ENCODE measurements at regions not wholly inside any gene's neighbourhood (a gene's known extent, or its start where the extent isn't known, plus 50 kb on each side); places are given as distances from the start of the nearest gene placed in this dataset.
A peak's percentile ranks its signal among the peaks of the same experiment; 100 is the strongest.

- Histone ChIP-seq H3K27me3 (ENCODE audit: insufficient read depth) (no peaks in the 10 kb centered on the region), H3K27ac (ENCODE audit: low read depth) (no peak overlapping the region), H2AFZ (0 out of 2 replicates have a peak overlapping the region, but pooled peaks have one; percentile 34), H4K20me1 (replicated peaks; ENCODE audit: insufficient read depth) (no peaks in the 10 kb centered on the region), H3K4me3 (no peak overlapping the region), H3K36me3 (ENCODE audit: insufficient read depth) (no peaks in the 10 kb centered on the region), H3K4me1 (ENCODE audit: insufficient read depth) (peaks cover 13% of the 10 kb centered on the region), H3K9me2 (ENCODE audit: insufficient read depth) (peaks cover 4% of the 10 kb centered on the region), H3K79me2 (replicated peaks; ENCODE audit: insufficient read depth) (no peaks in the 10 kb centered on the region), H3K4me2 (no peak overlapping the region), H3F3A (replicated peaks; ENCODE audit: low read depth) (no peaks in the 10 kb centered on the region)
- no peaks in the 10 kb centered on the region for H3K9me3 Mint-ChIP-seq
- TF ChIP-seq, protein P1, sequence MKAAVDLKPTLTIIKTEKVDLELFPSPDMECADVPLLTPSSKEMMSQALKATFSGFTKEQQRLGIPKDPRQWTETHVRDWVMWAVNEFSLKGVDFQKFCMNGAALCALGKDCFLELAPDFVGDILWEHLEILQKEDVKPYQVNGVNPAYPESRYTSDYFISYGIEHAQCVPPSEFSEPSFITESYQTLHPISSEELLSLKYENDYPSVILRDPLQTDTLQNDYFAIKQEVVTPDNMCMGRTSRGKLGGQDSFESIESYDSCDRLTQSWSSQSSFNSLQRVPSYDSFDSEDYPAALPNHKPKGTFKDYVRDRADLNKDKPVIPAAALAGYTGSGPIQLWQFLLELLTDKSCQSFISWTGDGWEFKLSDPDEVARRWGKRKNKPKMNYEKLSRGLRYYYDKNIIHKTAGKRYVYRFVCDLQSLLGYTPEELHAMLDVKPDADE (IDR thresholded peaks at IDR 0.05): no peak
- TF ChIP-seq ZNF331 (CRISPR knock-in tag; IDR thresholded peaks at IDR 0.05; ENCODE audit: low read depth) (no peak), STAT1 (IDR thresholded peaks at IDR 0.05; ENCODE audit: unreplicated experiment) (no peak)
- TF ChIP-seq, protein P2, sequence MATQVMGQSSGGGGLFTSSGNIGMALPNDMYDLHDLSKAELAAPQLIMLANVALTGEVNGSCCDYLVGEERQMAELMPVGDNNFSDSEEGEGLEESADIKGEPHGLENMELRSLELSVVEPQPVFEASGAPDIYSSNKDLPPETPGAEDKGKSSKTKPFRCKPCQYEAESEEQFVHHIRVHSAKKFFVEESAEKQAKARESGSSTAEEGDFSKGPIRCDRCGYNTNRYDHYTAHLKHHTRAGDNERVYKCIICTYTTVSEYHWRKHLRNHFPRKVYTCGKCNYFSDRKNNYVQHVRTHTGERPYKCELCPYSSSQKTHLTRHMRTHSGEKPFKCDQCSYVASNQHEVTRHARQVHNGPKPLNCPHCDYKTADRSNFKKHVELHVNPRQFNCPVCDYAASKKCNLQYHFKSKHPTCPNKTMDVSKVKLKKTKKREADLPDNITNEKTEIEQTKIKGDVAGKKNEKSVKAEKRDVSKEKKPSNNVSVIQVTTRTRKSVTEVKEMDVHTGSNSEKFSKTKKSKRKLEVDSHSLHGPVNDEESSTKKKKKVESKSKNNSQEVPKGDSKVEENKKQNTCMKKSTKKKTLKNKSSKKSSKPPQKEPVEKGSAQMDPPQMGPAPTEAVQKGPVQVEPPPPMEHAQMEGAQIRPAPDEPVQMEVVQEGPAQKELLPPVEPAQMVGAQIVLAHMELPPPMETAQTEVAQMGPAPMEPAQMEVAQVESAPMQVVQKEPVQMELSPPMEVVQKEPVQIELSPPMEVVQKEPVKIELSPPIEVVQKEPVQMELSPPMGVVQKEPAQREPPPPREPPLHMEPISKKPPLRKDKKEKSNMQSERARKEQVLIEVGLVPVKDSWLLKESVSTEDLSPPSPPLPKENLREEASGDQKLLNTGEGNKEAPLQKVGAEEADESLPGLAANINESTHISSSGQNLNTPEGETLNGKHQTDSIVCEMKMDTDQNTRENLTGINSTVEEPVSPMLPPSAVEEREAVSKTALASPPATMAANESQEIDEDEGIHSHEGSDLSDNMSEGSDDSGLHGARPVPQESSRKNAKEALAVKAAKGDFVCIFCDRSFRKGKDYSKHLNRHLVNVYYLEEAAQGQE (IDR thresholded peaks at IDR 0.05; ENCODE audit: unreplicated experiment): no peak
- H3K36me3 Mint-ChIP-seq (ENCODE audit: low read depth): no peaks in the 10 kb centered on the region
- DNase-seq (ENCODE audit: low spot score) (no peak), ATAC-seq (no peak)
- H3K4me1 Mint-ChIP-seq: peaks cover 17% of the 10 kb centered on the region
- no peak overlapping the region for H3K27ac Mint-ChIP-seq
- no peak overlapping the region for H3K4me3 Mint-ChIP-seq
- no peaks in the 10 kb centered on the region for H3K27me3 Mint-ChIP-seq (ENCODE audit: insufficient read depth, low read depth, poor library complexity)
Measured at GRCh38 chr6:88295663-88296062, 129.5 kb upstream of the CNR1 start.

- H3K27ac Mint-ChIP-seq: no peak overlapping the region
- H3K36me3 Mint-ChIP-seq (ENCODE audit: low read depth): no peaks in the 10 kb centered on the region
- no peak overlapping the region for H3K27ac ChIP-seq (ENCODE audit: low read depth)
- H3K9me2 ChIP-seq (ENCODE audit: insufficient read depth): no peaks in the 10 kb centered on the region; the same call in 1 of the 2 replicates
- DNase-seq (ENCODE audit: low spot score) (no peak), ATAC-seq (no peak)
- H3K9me3 Mint-ChIP-seq: no peaks in the 10 kb centered on the region
- no peaks in the 10 kb centered on the region for H4K20me1 ChIP-seq (replicated peaks; ENCODE audit: insufficient read depth)
- H3K79me2 ChIP-seq (replicated peaks; ENCODE audit: insufficient read depth): no peaks in the 10 kb centered on the region
- H3K4me1 Mint-ChIP-seq: peaks cover 17% of the 10 kb centered on the region
- no peaks in the 10 kb centered on the region for H3K27me3 Mint-ChIP-seq (ENCODE audit: insufficient read depth, low read depth, poor library complexity)
- no peak overlapping the region for H2AFZ ChIP-seq
- no peaks in the 10 kb centered on the region for H3K27me3 ChIP-seq (ENCODE audit: insufficient read depth)
- no peak overlapping the region for H3K4me3 ChIP-seq
- H3K36me3 ChIP-seq (ENCODE audit: insufficient read depth): no peaks in the 10 kb centered on the region
- no peak overlapping the region for H3K4me2 ChIP-seq
- peaks cover 13% of the 10 kb centered on the region for H3K4me1 ChIP-seq (ENCODE audit: insufficient read depth)
- H3K4me3 Mint-ChIP-seq: no peak overlapping the region
- H3F3A ChIP-seq (replicated peaks; ENCODE audit: low read depth): no peaks in the 10 kb centered on the region
- TF ChIP-seq CREB1 (CRISPR knock-in tag; IDR thresholded peaks at IDR 0.05; ENCODE audit: low read depth) (no peak), STAT1 (IDR thresholded peaks at IDR 0.05; ENCODE audit: unreplicated experiment) (no peak), EZH2 (IDR thresholded peaks at IDR 0.05; ENCODE audit: low read depth, unreplicated experiment) (no peak), NANOG (IDR thresholded peaks at IDR 0.05; ENCODE audit: borderline replicate concordance) (no peak), ZNF114 (CRISPR knock-in tag; IDR thresholded peaks at IDR 0.05) (no peak), CTCF (conservative IDR thresholded peaks at IDR 0.05; ENCODE audit: low read depth in 2 of 2) (no peak)
- TF ChIP-seq, protein P2 (IDR thresholded peaks at IDR 0.05; ENCODE audit: unreplicated experiment): no peak
- TF ChIP-seq, protein P1 (IDR thresholded peaks at IDR 0.05): no peak
Measured at GRCh38 chr6:88294702-88295101, 128.6 kb upstream of the CNR1 start.
